Activated naive CD4-positive, alpha-beta T cell treated with anti-CD3 and anti-CD28 coated beads, Interleukin-2, amount 10 ng/mL, durations not matched to agents 7 days and 5 days (primary cell): ENCODE measurements at regions not wholly inside any gene's neighbourhood (a gene's known extent, or its start where the extent isn't known, plus 50 kb on each side); places are given as distances from the start of the nearest gene placed in this dataset.
"Not testable (repeated sequence)": the region's sequence is repeated elsewhere in the genome, so short reads cannot be mapped to it uniquely, and the experiment has no call there.

Experiments used
- CTCF ChIA-PET: fragments of 350-600 bp; sonication (Branson Sonifier 250); formaldehyde crosslinking; loops from one replicate; lab custom pipeline; 2021; ENCODE audit warnings: antibody characterized with exemption; lab: Charles Lee
- DNase-seq: peaks from one replicate; pipeline ENCODE4 v3.0.0-alpha.2; 2020
- H3K27ac Mint-ChIP-seq: one replicate; pipeline ENCODE4 v1.8.0; 2021; ENCODE audit warnings: mild to moderate bottlenecking, moderate library complexity, mixed read lengths
- H3K27me3 Mint-ChIP-seq: one replicate; pipeline ENCODE4 v1.8.0; 2021; ENCODE audit warnings: mild to moderate bottlenecking, mixed read lengths
- H3K36me3 Mint-ChIP-seq: one replicate; pipeline ENCODE4 v1.8.0; 2021; ENCODE audit warnings: mixed read lengths
- H3K4me1 Mint-ChIP-seq: one replicate; pipeline ENCODE4 v1.8.0; 2021; ENCODE audit warnings: mixed read lengths
- H3K4me3 Mint-ChIP-seq: one replicate; pipeline ENCODE4 v1.8.0; 2021; ENCODE audit warnings: mild to moderate bottlenecking, moderate library complexity, mixed read lengths
- H3K9me3 Mint-ChIP-seq: one replicate; pipeline ENCODE4 v1.8.0; 2021; ENCODE audit warnings: mixed read lengths

GRCh38 chr12:86445356-86445755 lies 189.2 kb upstream of the MGAT4C start:
- Mint-ChIP-seq H3K27ac (no peak overlapping the region), H3K9me3 (peaks cover 10% of the 10 kb centered on the region), H3K36me3 (no peaks in the 10 kb centered on the region), H3K27me3 (no peaks in the 10 kb centered on the region), H3K4me3 (no peak overlapping the region), H3K4me1 (no peaks in the 10 kb centered on the region)
- no peak for DNase-seq
- CTCF ChIA-PET, result no interaction called here

GRCh38 chr12:86435053-86435452 lies 178.9 kb upstream of the MGAT4C start:
- Mint-ChIP-seq H3K27me3 (no peaks in the 10 kb centered on the region), H3K9me3 (peaks cover 4% of the 10 kb centered on the region), H3K4me3 (no peak overlapping the region)

DNA sequence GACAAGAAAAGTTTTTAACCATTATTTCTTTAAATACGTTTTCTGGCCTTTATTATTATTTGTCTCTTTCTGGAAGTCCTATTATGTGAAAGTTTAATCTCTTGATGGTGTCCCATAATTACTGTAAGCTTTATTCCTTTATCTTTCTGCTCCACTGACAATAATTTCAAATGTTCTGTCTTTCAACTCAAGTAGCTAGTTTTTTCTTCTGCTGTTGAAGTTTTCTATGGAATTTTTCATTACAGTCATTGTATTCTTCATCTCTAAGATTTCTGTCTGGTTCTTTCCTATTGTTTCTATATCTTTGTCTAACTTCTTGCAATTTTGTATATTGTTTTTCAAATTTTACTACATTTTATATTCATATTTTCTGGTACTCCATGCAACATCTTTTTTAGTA lies 173.6 kb upstream of the MGAT4C start:
- CTCF ChIA-PET, result no interaction called here
- DNase-seq, result no peak
- Mint-ChIP-seq H3K4me3 (no peak overlapping the region), H3K4me1 (no peaks in the 10 kb centered on the region), H3K36me3 (no peaks in the 10 kb centered on the region), H3K27me3 (no peaks in the 10 kb centered on the region), H3K9me3 (peaks cover 13% of the 10 kb centered on the region), H3K27ac (no peak overlapping the region)

More at GRCh38 chr12:86435053-86435452, 178.9 kb upstream of the MGAT4C start:
- H3K27ac Mint-ChIP-seq, result no peak overlapping the region
- H3K36me3 Mint-ChIP-seq, result no peaks in the 10 kb centered on the region
- CTCF ChIA-PET, result no interaction called here
- DNase-seq, result no peak
- H3K4me1 Mint-ChIP-seq, result no peaks in the 10 kb centered on the region

DNA sequence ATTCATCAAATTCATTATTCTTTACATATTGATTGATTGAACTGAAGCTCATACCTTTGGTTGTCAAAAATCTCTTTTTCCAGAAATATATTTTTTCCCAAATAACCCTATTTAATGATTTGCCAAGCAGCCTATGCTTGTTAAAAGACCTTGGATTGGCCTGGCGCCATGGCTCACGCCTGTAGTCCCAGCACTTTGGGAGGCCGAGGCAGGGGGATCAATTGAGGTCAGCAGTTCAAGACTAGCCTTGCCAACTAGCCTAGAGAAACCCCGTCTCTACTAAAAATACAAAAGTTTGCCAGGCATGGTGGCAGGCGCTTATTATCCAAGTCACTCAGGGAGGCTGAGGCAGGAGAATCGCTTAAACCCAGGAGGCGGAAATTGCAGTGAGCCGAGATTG lies 165.1 kb upstream of the MGAT4C start:
- CTCF ChIA-PET, result no interaction called here
- no peaks in the 10 kb centered on the region for H3K4me1 Mint-ChIP-seq
- H3K27ac Mint-ChIP-seq, result no peak overlapping the region
- H3K4me3 Mint-ChIP-seq, result no peak overlapping the region
- H3K27me3 Mint-ChIP-seq, result no peaks in the 10 kb centered on the region
- peaks cover 2% of the 10 kb centered on the region for H3K9me3 Mint-ChIP-seq
- H3K36me3 Mint-ChIP-seq, result no peaks in the 10 kb centered on the region
- DNase-seq, result no peak

DNA sequence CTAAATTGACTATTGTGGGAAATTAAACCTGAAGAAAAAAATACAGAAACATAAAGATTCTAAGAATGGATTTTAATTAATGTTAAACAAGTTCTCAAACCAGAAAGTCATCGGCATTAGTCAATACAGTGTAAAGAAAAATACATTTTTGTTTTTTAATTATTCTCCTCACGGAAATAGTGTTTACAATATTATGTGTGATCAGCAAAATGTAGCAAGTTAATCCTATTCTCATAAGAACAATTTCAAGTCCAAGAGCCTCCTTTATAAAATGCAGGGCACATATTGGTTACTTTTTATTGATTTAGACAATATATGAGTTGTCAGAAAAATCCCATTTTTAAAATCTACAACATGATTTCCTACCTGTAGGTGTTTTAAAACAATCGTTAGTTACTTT lies 158.0 kb upstream of the MGAT4C start:
- CTCF ChIA-PET, result no interaction called here
- DNase-seq, result no peak
- no peaks in the 10 kb centered on the region for H3K36me3 Mint-ChIP-seq
- H3K9me3 Mint-ChIP-seq, result peaks cover 21% of the 10 kb centered on the region
- no peaks in the 10 kb centered on the region for H3K27me3 Mint-ChIP-seq
- H3K4me3 Mint-ChIP-seq, result no peak overlapping the region
- no peak overlapping the region for H3K27ac Mint-ChIP-seq
- H3K4me1 Mint-ChIP-seq, result no peaks in the 10 kb centered on the region

GRCh38 chr12:86411710-86412109 lies 155.5 kb upstream of the MGAT4C start:
- no peaks in the 10 kb centered on the region for H3K4me1 Mint-ChIP-seq
- H3K27ac Mint-ChIP-seq, result no peak overlapping the region
- CTCF ChIA-PET, result no interaction called here
- H3K36me3 Mint-ChIP-seq, result no peaks in the 10 kb centered on the region
- DNase-seq, result no peak
- no peaks in the 10 kb centered on the region for H3K27me3 Mint-ChIP-seq
- no peak overlapping the region for H3K4me3 Mint-ChIP-seq
- peaks cover 25% of the 10 kb centered on the region for H3K9me3 Mint-ChIP-seq

GRCh38 chr12:86407620-86408208 lies 151.5 kb upstream of the MGAT4C start:
- no peak for DNase-seq
- H3K27me3 Mint-ChIP-seq, result no peaks in the 10 kb centered on the region
- H3K36me3 Mint-ChIP-seq, result no peaks in the 10 kb centered on the region
- no peak overlapping the region for H3K4me3 Mint-ChIP-seq
- no peaks in the 10 kb centered on the region for H3K4me1 Mint-ChIP-seq
- CTCF ChIA-PET, result no interaction called here
- no peak overlapping the region for H3K27ac Mint-ChIP-seq
- H3K9me3 Mint-ChIP-seq, result peaks cover 19% of the 10 kb centered on the region

GRCh38 chr12:86389949-86390348 lies 133.8 kb upstream of the MGAT4C start:
- CTCF ChIA-PET, result no interaction called here
- H3K27ac Mint-ChIP-seq, result no peak overlapping the region
- H3K36me3 Mint-ChIP-seq, result no peaks in the 10 kb centered on the region
- no peaks in the 10 kb centered on the region for H3K4me1 Mint-ChIP-seq
- peaks cover 6% of the 10 kb centered on the region for H3K9me3 Mint-ChIP-seq
- H3K27me3 Mint-ChIP-seq, result no peaks in the 10 kb centered on the region
- no peak overlapping the region for H3K4me3 Mint-ChIP-seq
- DNase-seq, result no peak

DNA sequence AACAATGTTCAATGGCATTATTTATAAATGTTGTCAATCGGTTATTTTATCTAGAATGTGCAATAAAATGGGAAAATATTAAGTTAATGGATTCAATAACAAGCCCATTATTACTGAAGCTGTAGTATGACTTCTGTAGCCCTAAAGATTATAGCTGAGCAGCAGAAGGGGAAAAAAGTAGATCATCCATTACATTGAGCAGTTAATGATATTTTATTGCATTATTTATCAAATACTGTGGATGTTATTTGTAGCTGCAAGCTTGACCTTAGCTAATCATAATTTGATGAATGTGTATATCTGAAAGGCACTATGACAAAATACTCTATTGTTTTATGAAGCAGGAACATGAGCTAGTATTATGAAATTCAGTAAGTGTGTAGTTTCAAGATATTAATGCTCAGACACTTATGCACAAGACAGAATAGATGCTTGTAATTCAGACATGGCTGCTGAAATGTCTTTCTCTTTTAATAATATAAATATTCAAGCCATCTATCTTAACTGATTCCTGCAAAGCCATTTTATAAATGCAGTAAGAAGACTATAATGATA lies 131.5 kb upstream of the MGAT4C start:
- no peak overlapping the region for H3K4me3 Mint-ChIP-seq
- H3K27ac Mint-ChIP-seq, result no peak overlapping the region
- no peaks in the 10 kb centered on the region for H3K4me1 Mint-ChIP-seq
- CTCF ChIA-PET, result no interaction called here
- no peaks in the 10 kb centered on the region for H3K36me3 Mint-ChIP-seq
- peaks cover 17% of the 10 kb centered on the region for H3K9me3 Mint-ChIP-seq
- DNase-seq, result no peak
- H3K27me3 Mint-ChIP-seq, result no peaks in the 10 kb centered on the region

GRCh38 chr12:86383759-86384158 lies 127.6 kb upstream of the MGAT4C start:
- H3K27me3 Mint-ChIP-seq, H3K4me1 Mint-ChIP-seq, H3K4me3 Mint-ChIP-seq, H3K27ac Mint-ChIP-seq, DNase-seq, CTCF ChIA-PET, H3K36me3 Mint-ChIP-seq: not testable (repeated sequence)
- peaks cover 21% of the 10 kb centered on the region for H3K9me3 Mint-ChIP-seq

DNA sequence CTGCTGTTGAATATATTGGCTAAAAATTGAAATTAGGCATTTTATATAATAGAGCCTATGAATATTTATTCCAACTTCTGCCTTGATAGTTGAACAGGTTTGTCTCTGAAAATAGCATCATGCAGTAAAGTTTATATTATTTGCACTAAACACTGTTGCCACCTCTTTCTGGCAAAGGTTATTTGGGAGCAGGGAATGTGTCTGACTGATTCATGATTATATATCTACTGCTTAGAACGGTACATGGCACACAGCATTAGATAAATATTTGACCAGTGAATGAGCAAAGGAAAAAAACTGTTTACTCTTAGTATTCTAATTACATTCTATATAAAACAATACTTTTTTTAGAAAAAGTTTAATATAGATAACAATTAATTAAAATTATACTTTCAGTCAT lies 123.1 kb upstream of the MGAT4C start:
- no peak overlapping the region for H3K4me3 Mint-ChIP-seq

GRCh38 chr12:86376052-86376451 lies 119.9 kb upstream of the MGAT4C start:
- no peak for DNase-seq
- no peaks in the 10 kb centered on the region for H3K27me3 Mint-ChIP-seq
- H3K4me3 Mint-ChIP-seq, result no peak overlapping the region
- CTCF ChIA-PET, result no interaction called here
- H3K27ac Mint-ChIP-seq, result no peak overlapping the region
- H3K9me3 Mint-ChIP-seq, result peaks cover 2% of the 10 kb centered on the region
- no peaks in the 10 kb centered on the region for H3K36me3 Mint-ChIP-seq
- H3K4me1 Mint-ChIP-seq, result no peaks in the 10 kb centered on the region

More for the DNA sequence above, 123.1 kb upstream of the MGAT4C start:
- Mint-ChIP-seq H3K27ac (no peak overlapping the region), H3K27me3 (no peaks in the 10 kb centered on the region), H3K36me3 (no peaks in the 10 kb centered on the region), H3K4me1 (no peaks in the 10 kb centered on the region), H3K9me3 (peaks cover 15% of the 10 kb centered on the region)
- CTCF ChIA-PET, result no interaction called here
- DNase-seq, result no peak

- no peak overlapping the region for H3K27ac Mint-ChIP-seq
- H3K4me1 Mint-ChIP-seq, result no peaks in the 10 kb centered on the region
- H3K9me3 Mint-ChIP-seq, result no peaks in the 10 kb centered on the region
- CTCF ChIA-PET, result no interaction called here
- no peak for DNase-seq
- no peak overlapping the region for H3K4me3 Mint-ChIP-seq
- H3K27me3 Mint-ChIP-seq, result no peaks in the 10 kb centered on the region
- H3K36me3 Mint-ChIP-seq, result no peaks in the 10 kb centered on the region
Observed at GRCh38 chr12:86373813-86374212, 117.6 kb upstream of the MGAT4C start.

DNA sequence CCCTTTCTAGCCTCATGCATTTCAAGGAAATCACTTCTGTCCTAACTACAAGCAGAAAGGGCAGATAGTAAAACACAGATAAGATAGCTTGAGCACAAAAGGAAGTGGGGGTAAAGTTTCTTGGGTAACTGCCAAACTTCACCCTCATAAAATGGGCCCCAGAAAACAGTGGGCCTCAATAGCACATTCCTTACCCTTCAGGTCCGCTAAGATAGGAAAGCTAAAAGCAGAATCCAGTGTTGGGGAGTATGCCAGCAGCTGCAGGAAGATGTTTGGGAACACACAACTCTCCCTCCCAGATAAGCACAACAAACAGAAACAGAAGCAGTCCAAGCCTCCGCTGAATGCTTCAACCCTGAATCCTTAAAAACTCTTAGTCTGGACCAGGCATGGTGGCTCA lies 110.9 kb upstream of the MGAT4C start:
- Mint-ChIP-seq H3K27ac (no peak overlapping the region), H3K4me1 (no peaks in the 10 kb centered on the region), H3K27me3 (no peaks in the 10 kb centered on the region), H3K9me3 (peaks cover 6% of the 10 kb centered on the region), H3K4me3 (no peak overlapping the region), H3K36me3 (no peaks in the 10 kb centered on the region)
- DNase-seq, result no peak
- CTCF ChIA-PET, result no interaction called here

GRCh38 chr12:86349196-86349595 lies 93.0 kb upstream of the MGAT4C start:
- no peak overlapping the region for H3K4me3 Mint-ChIP-seq

More at GRCh38 chr12:86349196-86349595, 93.0 kb upstream of the MGAT4C start:
- no peak for DNase-seq
- Mint-ChIP-seq H3K36me3 (no peaks in the 10 kb centered on the region), H3K9me3 (peaks cover 2% of the 10 kb centered on the region), H3K27me3 (no peaks in the 10 kb centered on the region), H3K27ac (no peak overlapping the region), H3K4me1 (no peaks in the 10 kb centered on the region)
- CTCF ChIA-PET, result no interaction called here
